Motor neuron (in vitro differentiated cells): ENCODE measurements at regions not wholly inside any gene's neighbourhood (a gene's known extent, or its start where the extent isn't known, plus 50 kb on each side); places are given as distances from the start of the nearest gene placed in this dataset.
A peak's percentile ranks its signal among the peaks of the same experiment; 100 is the strongest.

Experiments
- ATAC-seq, 8 experiments: fragments of 200-7000 bp; cut with Tn5 transposase; replicated peaks in 6 of 8; 2 replicates each; pipeline ENCODE4 v1.8.0; 2021; ENCODE audit warnings: mild to moderate bottlenecking in 8 of 8, moderate library complexity in 8 of 8
- H3K27ac ChIP-seq, 2 donors: fragments of 250-450 bp; sonication (Bioruptor Pico); 2 replicates each; pipeline ENCODE4 v1.9.0; 2021; ENCODE audit warnings: antibody characterized with exemption in 2 of 2, mild to moderate bottlenecking in 2 of 2, moderate library complexity in 1 of 2
- H3K4me1 ChIP-seq, 2 donors: fragments of 250-450 bp; sonication (Bioruptor Pico); replicated peaks in 1 of 2; 2 replicates each; pipeline ENCODE4 v1.6.1; 2021; ENCODE audit warnings: antibody characterized with exemption in 2 of 2, mild to moderate bottlenecking in 2 of 2, moderate library complexity in 1 of 2
- H3K4me3 ChIP-seq, 5 donors: fragments of 250-450 bp; sonication (Bioruptor Pico); 2 replicates each; pipeline ENCODE4 v1.9.0; 2021; ENCODE audit warnings: antibody characterized with exemption in 5 of 5, mild to moderate bottlenecking in 5 of 5, moderate library complexity in 4 of 5
- WGBS, 10 experiments: fragments of 450-650 bp; shearing (Covaris generic); methylation state at CpG; one replicate each; pipeline ENCODE4 v1.0.0; 2022; 5-methylcytosine and 5-hydroxymethylcytosine counted together
- in situ Hi-C, 9 experiments: fragments of 400-800 bp; cut with MboI; loops; one replicate each; pipeline ENCODE4 v1.15.0; 2021; ENCODE audit warnings: low sequenced_read_pairs in 9 of 9, low pct_unique_long_range_greater_than_20kb in 2 of 9; ENCODE audit not compliant: unreplicated experiment in 9 of 9

DNA sequence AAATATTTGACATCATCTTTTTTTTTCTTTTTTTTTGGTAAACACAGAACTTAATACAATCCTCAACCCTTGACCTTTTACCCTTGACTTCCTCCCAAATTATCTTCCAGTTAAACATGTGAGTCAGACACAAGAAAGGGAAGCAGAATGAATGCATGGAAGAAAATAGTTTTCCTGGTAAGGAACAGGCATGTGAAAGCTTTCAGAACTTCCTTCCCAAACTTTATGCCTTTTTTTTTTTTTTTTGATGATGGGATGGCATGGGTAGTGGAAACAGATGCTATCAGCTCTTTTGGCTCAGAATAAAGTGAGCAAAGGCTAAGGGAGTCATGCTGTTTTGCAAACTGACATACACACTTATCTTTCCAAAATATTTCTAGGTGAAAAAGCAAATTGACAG is 1079.1 kb downstream of the TTLL7 start:
- Histone ChIP-seq H3K4me1 (peaks cover 0 to 2% of the 10 kb centered on the region in 2 donors), H3K27ac (no peak overlapping the region), H3K4me3 (no peak overlapping the region)
- in situ Hi-C loops, result no loop called here
- ATAC-seq, result peak in 1 of 8 experiments; percentile 17

DNA sequence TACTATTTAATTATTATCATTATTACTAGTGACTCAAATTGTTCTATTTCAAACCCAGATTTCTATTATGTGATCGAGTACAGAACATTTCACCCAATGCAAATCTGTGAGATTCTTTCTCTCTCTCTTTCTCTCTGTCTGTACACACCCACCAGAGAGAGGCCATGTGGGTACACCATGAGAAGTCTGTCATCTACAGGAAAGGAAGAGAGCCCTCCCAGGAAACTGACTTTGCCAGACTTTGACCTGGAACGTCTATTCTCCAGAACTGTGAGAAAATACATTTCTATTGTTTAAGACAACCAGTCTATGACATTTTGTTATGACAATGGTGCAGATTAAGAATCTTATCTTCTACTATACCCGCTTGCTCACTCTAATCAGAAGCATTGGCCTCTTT is 1091.6 kb downstream of the TTLL7 start:
- 50 to 100% (median 93%) methylated on average over 1 to 3 of the region's 3 CpGs for WGBS, 10 experiments
- no peak overlapping the region for H3K27ac ChIP-seq
- H3K4me3 ChIP-seq, result no peak overlapping the region
- ATAC-seq, result no peak
- no peaks in the 10 kb centered on the region for H3K4me1 ChIP-seq
- in situ Hi-C loops, result no loop called here

DNA sequence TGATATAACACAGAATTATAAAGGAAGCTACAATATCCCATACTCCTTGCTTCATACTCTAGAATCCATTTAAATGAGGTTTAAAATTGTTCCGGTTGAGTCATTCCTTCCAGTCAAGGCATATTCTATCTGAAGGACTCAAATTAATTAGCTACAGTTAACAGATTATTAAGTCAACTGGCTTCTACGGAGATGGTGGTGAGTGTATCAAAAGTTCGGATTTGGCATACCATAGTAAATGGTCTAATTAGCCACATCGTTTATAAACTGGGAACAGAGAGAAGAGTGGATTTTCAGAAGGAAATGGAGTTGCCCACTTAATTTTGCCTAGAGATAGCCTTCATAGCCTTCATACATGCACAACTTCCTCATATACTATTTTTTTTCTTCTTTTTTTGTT is 1095.3 kb downstream of the TTLL7 start:
- ATAC-seq, result no peak
- WGBS, 10 experiments, result 57 to 100% (median 93%) methylated on average over 2 to 4 of the region's 4 CpGs; no CpG with 5 or more reads in 1 of the 10 experiments
- no peak overlapping the region for H3K4me3 ChIP-seq
- H3K27ac ChIP-seq, result no peak overlapping the region
- in situ Hi-C loops, result no loop called here
- H3K4me1 ChIP-seq, result no peaks in the 10 kb centered on the region

DNA sequence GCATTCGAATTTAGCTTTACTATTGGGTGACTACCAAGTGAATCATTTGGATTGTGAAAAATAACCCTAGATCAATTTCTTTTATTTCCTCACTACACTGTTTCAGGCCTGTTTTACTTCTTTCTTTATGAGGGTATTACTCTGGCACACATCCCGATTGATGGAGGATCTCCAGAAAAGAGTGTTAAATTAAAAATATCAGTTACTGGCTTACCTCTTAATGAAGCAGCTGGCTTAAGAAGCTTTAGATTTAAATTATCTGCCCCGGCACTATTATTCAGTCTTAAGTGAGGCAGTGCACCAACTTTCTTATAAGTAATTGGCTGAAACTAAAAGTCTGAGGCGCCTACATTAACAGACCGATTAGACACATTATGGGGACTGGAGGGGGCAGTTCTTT is 1097.4 kb downstream of the TTLL7 start:
- H3K4me1 ChIP-seq, result no peaks in the 10 kb centered on the region
- H3K27ac ChIP-seq, result no peak overlapping the region
- no peak overlapping the region for H3K4me3 ChIP-seq
- in situ Hi-C loops, result no loop called here
- 61 to 96% (median 79%) methylated on average over 2 to 5 of the region's 5 CpGs for WGBS, 10 experiments
- ATAC-seq, result no peak

DNA sequence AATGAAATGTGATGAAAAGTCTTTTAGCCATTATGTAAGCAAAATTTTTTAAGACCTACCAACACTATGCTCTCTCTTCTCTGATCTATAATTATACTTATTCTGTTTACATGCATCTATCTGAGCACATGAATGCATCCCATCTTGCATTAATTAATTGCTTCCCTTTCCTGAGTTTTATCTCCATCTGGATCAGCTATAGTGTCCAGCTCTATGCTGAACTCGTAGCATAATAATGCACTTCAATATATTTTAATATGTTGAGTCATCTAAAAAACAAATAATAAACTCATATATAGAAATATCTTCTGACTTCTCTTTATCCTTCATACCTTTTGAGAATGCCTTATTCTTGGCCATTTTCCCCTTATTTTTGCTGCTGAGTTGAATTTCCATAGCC is 1097.8 kb downstream of the TTLL7 start:
- WGBS, 10 experiments, result 0 to 100% (median 71%) methylated on average over 1 of the region's 1 CpG; no CpG with 5 or more reads in 1 of the 10 experiments
- ATAC-seq, result peak in 1 of 8 experiments; percentile 36
- Histone ChIP-seq H3K4me1 (no peaks in the 10 kb centered on the region), H3K27ac (no peak overlapping the region), H3K4me3 (no peak overlapping the region)
- in situ Hi-C loops, result no loop called here

DNA sequence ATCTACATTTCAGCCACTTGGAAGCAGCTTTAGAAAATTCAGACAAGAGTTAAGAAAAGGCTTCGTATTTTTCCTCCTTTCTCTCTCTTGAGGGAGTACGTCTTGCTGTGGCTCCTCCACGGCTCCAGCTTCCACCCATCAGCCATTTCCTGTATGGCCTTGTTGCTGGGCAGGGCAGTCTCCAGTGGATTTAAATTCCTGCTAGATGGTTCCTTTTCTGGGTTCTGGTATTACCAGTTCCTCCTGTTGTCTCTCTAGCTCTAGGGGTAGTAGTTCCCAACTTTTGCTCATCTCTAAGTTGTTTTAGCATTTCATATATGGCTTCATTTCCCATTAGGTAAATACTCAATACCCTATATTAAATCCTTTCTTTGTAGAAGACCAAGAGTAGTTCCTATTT is 1098.3 kb downstream of the ADGRL2 start:
- ATAC-seq, result no peak
- Histone ChIP-seq H3K27ac (no peak overlapping the region), H3K4me1 (no peaks in the 10 kb centered on the region), H3K4me3 (no peak overlapping the region)
- 60 to 100% (median 95%) methylated on average over 1 to 3 of the region's 3 CpGs; no CpG with 5 or more reads in 4 of the 10 experiments for WGBS, 10 experiments
- in situ Hi-C loops, result no loop called here

DNA sequence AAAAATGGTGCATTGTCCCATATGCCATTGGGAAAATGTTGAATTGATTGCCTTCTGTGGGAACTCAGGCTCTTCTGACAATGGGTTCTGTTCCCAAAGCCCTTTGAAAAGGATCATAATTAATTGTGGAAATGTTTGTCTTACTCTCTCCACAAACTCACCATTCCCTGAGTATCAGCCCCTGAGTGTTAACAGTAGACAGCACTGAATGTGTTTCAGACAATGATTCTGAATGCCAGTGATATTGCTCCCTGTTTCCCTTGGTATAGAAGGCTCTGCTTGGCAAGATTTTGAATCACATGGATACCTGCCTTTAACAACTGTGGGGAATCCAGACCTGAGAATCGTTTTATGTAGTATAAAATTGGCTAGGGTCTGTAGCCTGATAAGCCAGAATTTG is 1096.8 kb downstream of the ADGRL2 start:
- in situ Hi-C loops, result no loop called here
- Histone ChIP-seq H3K4me1 (no peaks in the 10 kb centered on the region), H3K27ac (no peak overlapping the region), H3K4me3 (no peak overlapping the region)
- WGBS, 10 experiments, result 0 to 86% (median 82%) methylated on average over 1 of the region's 1 CpG; no CpG with 5 or more reads in 3 of the 10 experiments
- ATAC-seq, result peak in 2 of 8 experiments; percentile 30 to 95

DNA sequence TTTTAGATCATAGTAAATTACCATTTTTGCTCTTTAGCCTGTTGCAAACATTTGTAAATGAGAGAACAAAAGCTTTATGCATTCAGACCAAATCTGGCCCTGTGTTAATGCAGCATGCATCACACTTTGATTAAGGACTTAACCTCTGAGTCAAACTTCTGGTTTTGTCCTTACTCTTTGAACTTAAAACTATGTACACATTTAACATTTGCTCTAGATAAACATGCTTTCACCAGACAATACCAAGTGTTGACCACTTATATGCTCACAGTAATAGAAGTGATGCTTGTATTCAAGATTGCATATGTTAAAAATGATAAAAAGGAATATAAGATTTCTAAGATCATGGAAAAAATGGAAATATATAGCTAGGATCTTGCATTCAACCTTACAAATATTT is 1095.3 kb downstream of the ADGRL2 start:
- in situ Hi-C loops, result no loop called here

DNA sequence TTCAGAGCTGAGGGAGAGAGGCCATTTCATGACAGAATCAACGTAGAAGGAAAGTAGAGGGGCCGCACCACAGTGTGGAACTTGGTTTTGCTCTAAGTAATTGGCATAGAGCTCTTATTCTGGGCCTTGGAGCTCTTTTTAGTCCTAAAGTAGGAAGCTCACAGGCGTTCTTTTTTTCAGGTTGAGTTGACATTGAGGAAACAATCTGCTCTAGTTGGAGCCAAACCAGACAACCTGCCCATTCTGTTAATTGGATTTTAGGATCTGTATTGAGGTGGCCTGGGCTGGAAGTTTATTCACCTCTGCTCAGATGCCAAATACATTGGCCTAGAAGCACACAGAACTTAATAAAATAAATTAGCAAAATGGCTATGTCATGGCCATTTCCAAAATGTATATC is 1093.9 kb downstream of the ADGRL2 start:
- Histone ChIP-seq H3K4me3 (no peak overlapping the region), H3K27ac (no peak overlapping the region), H3K4me1 (no peaks in the 10 kb centered on the region)
- in situ Hi-C loops, result no loop called here
- WGBS, 10 experiments, result 57 to 100% (median 85%) methylated on average over 1 to 3 of the region's 3 CpGs; no CpG with 5 or more reads in 2 of the 10 experiments
- ATAC-seq, result no peak

More for the DNA sequence above, 1095.3 kb downstream of the ADGRL2 start:
- no peaks in the 10 kb centered on the region for H3K4me1 ChIP-seq
- H3K4me3 ChIP-seq, result no peak overlapping the region
- no peak overlapping the region for H3K27ac ChIP-seq
- peak in 2 of 8 experiments; percentile 32 to 44 for ATAC-seq

DNA sequence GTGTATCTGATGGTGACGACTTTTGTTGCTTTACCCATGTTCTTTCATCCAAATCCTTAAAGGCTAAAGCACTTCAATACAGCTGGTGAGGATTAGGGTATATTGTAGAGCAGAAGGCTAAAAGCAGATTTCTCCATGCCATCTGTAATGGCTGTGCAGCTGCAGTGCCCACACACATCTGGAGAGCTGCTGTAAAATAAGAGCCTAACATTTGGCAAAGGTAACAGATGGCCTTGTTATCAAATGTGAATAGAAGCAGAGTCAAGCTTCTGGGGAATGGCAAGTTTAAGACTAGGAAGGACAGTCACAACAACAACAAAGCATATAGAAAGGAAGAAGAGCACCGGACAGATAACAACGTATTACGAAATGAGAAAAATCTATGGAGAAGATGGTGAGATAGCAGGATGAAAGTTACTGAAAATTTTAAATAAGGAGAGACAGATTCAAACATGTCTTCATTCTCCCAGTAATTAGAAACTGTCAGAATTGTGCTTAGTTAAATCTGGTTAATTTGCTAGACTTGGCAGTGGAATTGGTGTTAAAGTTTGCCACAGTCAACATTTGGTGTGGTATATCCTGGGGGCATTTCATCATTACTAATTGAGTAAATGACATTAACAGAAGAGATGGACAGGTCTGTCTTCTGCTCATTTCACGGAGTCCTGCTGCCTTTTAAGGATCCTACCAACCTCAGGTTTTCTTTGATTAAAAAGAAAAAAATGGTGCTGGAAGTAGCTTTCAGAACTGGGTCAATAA is 1093.2 kb downstream of the ADGRL2 start:
- no peak overlapping the region for H3K27ac ChIP-seq
- ATAC-seq, result no peak
- H3K4me1 ChIP-seq, result no peaks in the 10 kb centered on the region
- 44 to 100% (median 94%) methylated on average over 1 to 5 of the region's 5 CpGs for WGBS, 10 experiments
- no peak overlapping the region for H3K4me3 ChIP-seq
- in situ Hi-C loops, result no loop called here

DNA sequence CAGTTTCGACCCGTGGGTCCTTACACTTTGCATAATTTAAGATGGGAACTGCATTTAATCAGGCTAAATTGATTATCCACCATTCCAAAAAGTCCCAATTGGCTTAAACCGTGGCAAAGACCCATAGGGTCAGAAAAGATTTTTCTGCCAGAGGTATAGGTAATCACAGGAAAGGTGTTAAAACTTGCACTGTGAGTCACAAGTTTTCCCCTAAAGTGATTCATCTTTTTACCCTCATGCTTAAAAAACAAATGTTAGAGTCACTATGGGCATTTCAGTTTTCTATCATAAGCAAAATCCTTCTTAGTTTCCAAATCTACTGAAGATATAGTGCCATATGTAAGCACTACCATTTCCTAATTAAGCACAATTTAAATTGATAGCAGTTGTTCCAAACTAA is 1079.8 kb downstream of the ADGRL2 start:
- Histone ChIP-seq H3K4me1 (no peaks in the 10 kb centered on the region), H3K27ac (no peak overlapping the region), H3K4me3 (no peak overlapping the region)
- in situ Hi-C loops, result no loop called here
- WGBS, 10 experiments, result 3 to 100% (median 76%) methylated on average over 1 to 3 of the region's 3 CpGs
- no peak for ATAC-seq

DNA sequence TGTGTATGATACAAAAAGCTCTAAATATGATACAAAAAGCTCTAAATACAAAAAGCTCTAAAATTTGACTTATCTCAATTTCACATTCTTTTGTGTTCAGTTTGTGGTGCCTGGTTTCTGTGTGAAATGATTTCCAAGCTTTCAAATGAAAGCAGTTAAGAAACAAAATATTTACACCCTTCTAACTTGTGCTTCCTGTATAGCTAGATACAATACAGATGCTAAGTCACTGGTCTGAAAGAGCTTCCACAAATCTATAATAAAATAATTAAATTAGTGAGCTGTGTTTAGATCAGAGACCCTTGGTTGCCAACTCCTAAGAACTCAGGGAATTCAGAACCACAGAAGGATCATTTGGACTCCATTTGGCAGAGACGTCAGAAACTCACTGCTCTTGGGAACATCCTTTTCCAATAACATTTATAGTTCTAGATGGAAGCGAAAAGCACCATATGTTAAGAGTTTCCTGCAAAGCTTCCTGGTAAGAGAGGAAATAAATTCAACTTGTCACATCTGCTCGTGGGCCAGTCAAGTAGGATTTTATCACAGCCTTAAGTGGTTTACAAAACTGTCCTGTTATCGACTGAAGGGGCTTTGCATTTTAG is 1079.1 kb downstream of the ADGRL2 start:
- H3K4me3 ChIP-seq, result no peak overlapping the region
- H3K27ac ChIP-seq, result no peak overlapping the region
- WGBS, 10 experiments, result 15 to 92% (median 51%) methylated on average over 2 to 4 of the region's 4 CpGs; no CpG with 5 or more reads in 1 of the 10 experiments
- H3K4me1 ChIP-seq, result no peaks in the 10 kb centered on the region
- in situ Hi-C loops, result no loop called here
- ATAC-seq, result no peak

DNA sequence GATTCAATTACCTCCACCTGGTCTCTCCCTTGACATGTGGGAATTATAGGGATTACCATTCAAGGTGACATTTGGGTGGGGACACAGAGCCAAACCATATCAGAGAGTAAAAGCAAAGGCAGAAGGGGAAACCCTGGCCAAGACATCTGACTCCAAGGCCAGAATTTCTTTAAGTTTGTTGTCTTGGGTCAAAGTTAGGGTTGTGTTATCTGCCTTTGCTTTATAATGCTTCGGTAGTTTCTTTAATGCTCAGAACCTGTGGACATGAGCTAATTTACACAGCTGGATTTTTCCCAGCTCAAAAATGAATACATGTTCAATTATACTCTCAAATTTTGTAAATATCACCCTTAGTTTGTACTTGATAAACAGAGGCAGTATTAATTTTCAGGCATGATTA is 1074.4 kb downstream of the ADGRL2 start:
- WGBS, 10 experiments, result 14 to 100% (median 89%) methylated on average over 1 of the region's 1 CpG; no CpG with 5 or more reads in 2 of the 10 experiments
- Histone ChIP-seq H3K4me1 (no peaks in the 10 kb centered on the region), H3K4me3 (no peak overlapping the region), H3K27ac (no peak overlapping the region)
- no peak for ATAC-seq
- in situ Hi-C loops, result no loop called here

DNA sequence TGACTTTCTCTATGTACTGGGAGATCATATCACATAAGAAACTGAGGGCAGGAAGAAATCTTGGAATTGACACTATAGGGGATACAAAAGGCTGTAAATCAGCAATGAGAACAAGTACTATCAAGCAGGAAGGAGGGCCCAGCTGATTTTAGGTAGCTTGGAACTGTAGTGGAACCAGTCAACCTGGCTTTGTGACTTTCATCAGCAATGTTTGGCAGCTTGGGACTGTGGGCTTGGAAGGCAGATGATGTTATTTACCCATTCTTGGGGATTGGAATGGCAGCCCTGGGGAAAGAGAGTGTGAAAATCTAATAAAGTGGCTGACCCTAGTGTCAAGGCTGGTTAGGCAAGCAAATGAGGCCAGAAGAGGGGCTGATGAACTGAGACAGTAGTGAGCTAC is 1073.3 kb downstream of the ADGRL2 start:
- Histone ChIP-seq H3K27ac (no peak overlapping the region), H3K4me3 (no peak overlapping the region), H3K4me1 (no peaks in the 10 kb centered on the region)
- in situ Hi-C loops, result no loop called here
- no peak for ATAC-seq
